Amygdala (tissue), 56 donors: ENCODE measurements at regions not wholly inside any gene's neighbourhood (a gene's known extent, or its start where the extent isn't known, plus 50 kb on each side); places are given as distances from the start of the nearest gene placed in this dataset.
"Not testable (repeated sequence)": the region's sequence is repeated elsewhere in the genome, so short reads cannot be mapped to it uniquely, and the experiment has no call there.

Experiments used
- DNase-seq, 56 donors: peaks; one replicate each; lab custom pipeline; 2025; lab: John Stamatoyannopoulos, UW

DNA sequence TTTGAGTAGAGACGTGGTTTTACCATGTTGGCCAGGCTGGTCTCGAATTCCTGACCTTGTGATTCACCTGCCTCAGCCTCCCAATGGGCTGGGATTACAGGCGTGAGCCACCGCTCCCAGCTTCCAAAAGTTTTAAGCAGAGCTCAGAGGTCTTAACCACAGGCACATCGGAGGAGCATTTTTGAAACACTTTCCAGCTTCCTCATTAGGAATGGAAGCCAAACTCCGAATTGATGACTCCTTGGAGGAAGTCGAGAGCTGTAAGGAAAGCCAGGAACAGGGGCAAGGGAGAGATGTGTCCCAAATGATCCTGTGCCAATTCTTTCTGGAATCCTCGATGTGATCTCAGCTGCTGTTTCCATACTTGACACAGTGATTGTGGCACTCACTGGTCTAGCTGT lies 56.2 kb upstream of the CCZ1B start:
- DNase-seq: not testable (repeated sequence)

DNA sequence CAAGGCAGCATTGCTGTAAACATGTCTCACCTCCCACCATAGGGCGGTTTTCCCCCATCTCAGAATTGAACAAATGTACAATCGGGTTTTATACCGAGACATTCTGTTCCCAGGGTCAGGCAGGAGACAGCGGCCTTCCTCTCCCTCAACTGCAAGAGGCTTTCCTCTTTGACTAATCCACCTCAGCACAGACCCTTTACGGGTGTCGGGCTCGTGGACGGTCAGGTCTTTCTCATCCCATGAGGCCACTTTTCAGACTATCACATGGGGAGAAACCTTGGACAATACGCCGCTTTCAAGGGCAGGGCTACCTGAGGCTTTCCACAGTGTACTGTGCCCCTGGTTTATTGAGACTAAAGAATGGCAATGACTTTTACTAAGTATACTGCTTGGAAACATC lies 57.7 kb upstream of the CCZ1B start:
- DNase-seq: not testable (repeated sequence)

DNA sequence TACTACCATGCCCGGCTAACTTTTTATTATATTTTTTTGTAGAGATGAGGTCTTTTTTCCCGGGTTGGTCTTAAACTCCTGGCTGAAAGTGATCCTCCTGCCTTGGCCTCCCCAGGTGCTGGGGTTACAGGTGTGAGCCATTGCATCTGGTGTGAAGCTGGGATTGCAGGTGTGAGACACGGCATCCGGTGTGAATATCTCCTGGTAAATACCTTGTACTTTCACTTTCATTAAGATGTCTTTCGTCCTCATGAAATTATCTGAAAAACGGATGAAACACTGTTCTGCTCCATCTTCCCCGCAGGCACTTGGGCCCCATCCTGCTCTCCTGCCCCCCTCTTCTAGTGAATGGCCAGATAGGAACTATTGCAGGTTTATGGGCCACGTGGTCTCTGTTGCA lies 60.1 kb upstream of the CCZ1B start:
- DNase-seq: no peak

DNA sequence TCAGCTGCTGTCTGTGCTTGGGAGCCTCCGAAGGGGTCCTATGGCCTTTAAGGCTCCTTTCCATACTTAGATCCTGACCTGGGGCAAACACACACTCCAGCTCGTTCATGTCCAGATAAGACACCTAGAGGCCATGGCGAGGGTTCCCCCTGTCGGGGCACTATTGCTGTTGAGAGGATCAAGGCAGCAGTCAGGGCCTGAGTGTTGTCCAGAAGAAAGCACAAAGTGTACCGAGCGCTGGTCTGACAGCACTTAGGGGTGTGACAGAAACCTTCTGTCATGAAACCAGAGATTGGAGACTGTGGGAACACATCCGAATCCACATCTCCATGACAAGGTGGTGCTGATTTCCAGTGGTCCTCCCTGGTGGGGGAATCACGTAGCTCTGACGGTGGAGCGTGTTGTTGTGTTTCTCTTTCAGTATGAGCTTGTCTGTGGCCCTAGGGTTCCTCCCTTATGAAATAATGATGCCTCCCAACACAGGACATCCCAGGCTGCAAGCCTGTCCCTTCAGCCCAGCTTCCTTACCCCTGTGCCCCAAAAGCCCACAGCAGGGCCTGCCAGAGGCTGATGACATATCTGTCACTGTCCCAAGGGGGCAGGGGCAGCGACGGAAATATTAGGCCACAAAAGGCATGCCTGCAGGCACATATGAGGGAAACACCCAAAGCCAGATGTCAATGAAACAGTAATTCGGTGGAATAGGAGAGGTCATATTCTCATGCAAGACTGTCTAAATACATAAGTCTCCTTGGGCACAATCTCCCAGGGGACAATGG lies 62.4 kb upstream of the CCZ1B start:
- not testable (repeated sequence) for DNase-seq

DNA sequence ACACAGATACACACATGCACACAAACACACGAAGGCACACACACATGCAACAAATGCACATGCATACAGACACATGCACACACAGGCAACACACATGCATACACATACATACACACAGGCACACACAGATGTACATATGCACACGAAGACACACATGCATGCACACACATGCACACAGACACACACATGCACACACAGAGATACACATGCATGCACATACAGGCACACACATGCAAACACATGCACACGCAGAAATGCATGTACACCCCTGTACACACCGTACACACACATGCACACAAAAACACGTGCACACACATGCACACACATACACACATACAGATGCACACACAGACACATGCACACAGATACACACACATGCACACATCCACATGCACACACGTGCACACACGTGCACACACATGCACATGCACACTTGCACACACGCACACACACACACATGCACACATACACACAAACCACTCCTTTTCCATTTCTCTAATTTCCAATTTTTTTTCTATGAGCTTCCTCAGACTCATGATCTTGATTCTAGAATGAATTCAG lies 63.3 kb upstream of the CCZ1B start:
- DNase-seq: no peak

DNA sequence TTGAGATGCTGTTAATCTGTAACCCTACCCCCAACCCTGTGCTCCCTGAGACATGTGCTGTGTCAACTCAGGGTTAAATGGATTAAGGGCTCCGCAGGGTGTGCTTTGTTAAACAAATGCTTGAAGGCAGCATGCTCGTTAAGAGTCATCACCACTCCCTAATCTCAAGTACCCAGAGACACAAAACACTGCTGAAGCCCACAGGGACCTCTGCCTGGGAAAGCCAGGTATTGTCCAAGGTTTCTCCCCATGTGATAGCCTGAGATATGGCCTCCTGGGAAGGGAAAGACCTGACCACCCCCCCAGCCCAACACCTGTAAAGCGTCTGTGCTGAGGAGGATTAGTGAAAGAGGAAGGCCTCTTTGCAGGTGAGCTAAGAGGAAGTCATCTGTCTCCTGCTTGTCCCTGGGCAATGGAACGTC lies 76.0 kb upstream of the CCZ1B start:
- DNase-seq: not testable (repeated sequence)

DNA sequence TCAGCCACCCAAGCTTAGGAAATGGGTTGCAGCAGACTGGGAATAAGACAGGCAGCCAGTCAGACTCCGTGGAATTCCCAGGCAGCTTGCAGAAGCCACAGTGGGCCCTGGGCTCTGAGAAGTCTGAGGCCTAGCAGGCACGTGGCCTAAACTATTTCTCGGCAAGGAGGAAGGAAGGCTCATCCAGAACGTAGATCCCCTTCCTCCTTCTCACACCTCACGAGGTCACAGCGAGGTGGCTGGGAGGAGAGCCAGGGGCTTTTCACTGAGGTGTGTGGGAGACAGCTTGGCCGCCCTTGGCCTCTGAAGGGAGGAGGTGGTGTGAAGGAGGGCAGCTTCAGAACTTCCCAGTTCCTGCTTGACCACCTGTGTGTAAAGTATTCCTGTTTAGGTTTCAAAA lies 77.2 kb upstream of the CCZ1B start:
- not testable (repeated sequence) for DNase-seq

DNA sequence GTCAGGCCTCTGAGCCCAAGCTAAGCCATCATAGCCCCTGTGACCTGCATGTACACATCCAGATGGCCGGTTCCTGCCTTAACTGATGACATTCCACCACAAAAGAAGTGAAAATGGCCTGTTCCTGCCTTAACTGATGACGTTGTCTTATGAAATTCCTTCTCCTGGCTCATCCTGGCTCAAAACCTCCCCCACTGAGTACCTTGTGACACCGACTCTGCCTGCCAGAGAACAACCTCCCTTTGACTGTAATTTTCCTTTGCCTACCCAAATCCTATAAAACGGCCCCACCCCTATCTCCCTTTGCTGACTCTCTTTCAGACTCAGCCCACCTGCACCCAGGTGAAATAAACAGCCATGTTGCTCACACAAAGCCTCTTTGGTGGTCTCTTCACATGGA lies 77.7 kb upstream of the CCZ1B start:
- DNase-seq: not testable (repeated sequence)

DNA sequence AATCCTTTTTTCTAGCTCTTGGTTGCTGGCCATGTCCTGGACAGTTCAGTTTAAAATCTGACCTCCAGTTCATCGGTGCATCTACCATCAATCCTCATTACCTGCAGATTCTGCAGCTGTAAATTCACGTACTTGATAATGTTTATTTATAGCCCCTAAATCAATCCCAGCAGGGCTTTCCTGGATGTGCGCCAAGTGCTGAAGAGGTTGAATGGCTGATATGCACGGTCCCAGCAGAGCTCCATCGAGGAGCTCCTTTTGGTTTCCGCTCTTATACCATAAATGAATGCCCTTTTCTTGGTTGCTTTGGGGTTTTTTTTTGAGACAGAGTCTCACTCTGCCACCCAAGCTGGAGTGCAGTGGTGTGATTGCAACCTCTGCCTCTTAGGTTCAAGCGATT lies 91.2 kb upstream of the CCZ1B start:
- no peak for DNase-seq

DNA sequence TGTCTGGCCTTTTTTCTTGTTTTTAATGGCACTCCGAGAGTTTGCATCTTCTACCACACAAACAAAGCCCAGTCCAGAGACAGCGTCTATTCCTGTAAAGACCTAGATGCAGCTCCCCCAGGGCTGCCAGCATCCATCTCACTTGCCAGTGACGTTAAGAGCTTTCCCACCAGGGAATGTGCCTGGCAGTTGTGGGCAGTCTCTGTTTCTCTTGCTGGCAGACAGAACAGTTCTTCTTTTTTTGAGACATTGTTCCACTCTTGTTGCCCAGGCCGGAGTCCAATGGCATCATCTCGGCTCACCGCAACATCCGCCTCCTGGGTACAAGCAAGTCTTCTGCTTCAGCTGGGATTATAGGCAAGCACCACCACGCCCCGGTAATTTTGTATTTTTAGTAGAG lies 93.1 kb upstream of the CCZ1B start:
- DNase-seq: peak in 2 of 56 donors; percentile 3 to 28

DNA sequence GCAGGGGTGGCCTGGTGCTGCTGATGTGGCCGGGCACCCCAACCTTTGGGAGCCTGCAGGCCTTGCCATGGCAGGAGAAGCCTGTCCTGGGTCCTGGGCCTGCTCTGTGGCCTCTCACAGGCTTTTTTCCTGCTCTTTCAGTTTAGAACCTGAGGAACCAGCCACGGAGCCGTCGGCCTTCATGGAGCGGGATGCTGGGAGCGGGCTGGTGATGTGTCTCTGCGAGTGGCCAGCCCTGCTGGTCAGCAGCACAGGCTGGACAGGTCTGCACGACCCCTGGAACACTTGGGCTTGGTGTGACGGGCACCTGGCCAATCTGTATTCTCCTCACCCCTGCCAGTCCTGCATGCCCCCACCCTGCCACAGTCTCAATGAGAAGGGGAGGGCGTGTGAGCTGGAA lies 98.4 kb upstream of the CCZ1B start:
- DNase-seq: not testable (repeated sequence)

DNA sequence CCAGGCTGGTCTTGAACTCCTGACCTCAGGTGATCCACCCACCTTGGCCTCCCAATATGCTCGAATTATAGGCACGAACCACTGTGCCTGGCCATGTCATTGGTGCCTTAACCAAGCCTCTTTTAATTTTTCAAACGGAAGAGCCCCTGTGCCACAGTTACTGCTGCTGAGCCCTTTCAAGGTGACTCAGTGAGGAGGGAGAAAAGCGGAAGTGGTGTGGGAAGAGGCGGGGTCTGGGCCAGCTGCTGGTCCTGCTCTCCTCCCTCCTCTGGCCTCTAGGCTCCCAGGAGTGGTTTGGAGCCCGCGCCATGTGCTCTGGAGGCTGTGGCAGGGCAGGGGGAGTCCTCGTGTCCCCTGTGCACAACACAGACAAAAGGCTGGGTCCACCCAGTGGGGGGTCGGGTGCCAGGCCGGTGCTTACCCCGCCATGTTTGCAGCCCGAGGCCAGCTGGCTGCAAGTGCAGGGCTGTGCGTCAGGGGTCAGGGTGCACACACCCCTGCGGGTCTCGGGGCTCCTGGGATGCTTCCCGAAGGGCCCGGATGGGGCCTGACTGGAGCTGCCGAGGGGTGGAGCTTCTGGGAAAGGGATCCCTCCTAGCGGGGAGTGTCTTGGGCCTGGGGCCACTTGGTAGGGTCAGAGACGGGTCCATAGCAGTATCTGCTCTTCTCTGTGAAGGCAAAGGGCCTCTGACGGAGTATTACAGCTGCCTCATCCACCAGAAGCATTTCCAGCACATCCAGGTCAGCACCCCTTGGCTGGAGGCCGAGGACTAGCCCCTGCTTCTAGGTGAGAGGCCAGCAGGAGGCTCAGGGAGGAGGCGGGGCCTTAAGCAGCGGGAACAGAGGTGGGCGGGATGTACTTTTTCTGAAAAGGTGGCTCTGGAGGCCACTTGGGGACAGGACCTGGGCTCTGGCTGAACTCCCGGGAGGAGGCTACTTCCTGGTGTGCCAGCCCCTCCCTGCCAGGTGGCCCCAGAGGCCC lies 100.4 kb upstream of the CCZ1B start:
- DNase-seq: not testable (repeated sequence)

DNA sequence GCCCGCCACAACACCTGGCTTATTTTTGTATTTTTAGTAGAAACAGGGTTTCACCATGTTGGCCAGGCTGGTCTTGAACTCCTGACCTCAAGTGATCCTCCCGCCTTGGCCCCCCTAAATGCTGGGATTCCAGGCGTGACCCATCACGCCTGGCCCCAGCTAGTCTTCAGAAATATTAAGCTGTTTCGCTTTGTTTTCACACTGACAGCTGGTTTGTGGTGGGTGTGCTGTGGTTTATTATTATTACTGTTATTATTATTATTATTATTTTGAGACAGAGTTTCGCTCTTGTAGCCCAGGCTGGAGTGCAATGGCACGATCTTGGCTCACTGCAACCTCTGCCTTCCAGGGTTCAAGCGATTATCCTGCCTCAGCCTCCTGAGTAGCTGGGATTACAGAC lies 101.6 kb upstream of the CCZ1B start:
- not testable (repeated sequence) for DNase-seq

DNA sequence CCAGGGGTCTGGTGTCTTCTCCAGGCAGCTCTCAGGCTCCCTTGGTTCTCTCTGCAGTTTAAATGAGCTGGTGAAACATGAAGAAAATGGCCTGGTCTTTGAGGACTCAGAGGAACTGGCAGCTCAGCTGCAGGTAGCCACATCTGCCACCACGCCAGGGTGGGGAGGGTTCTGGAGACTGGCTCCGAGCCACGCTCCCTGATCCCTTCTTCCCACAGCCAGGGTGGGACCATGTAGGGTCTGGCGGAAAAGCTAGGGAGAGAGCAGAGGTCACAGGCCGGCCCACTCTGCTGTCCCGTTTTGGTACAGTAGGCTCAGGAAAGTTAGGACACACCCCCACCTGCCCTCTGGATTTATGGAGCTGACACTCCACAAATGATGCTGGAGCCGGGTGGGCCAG lies 103.5 kb upstream of the CCZ1B start:
- DNase-seq: not testable (repeated sequence)

DNA sequence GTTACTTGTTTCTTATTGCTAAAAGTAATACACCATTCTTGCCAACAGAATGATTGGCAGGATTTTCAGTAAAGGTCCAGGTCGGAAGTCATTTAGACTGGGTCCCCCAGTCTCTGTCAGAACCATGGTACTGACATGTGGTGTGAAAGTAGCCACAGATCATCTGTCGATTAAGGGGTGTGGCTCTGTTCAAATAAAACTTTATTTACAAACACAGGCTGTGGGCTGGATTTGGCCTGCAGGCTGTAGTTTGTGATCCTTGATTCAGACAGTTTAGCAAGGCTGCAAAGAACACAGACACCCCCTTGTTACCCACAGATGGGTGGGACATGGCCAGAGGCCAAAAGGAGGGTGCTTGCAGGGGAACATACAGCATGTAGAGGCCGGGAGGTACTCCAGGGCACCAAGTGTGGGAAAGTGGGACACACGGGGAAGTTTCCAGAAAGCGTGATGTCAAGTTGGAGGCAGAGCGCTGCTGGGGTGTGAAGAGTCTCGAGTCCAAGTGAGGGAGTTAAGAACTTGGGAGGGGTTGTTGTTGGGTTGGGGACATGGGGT lies 104.1 kb upstream of the CCZ1B start:
- peak in 1 of 56 donors; percentile 1 for DNase-seq

DNA sequence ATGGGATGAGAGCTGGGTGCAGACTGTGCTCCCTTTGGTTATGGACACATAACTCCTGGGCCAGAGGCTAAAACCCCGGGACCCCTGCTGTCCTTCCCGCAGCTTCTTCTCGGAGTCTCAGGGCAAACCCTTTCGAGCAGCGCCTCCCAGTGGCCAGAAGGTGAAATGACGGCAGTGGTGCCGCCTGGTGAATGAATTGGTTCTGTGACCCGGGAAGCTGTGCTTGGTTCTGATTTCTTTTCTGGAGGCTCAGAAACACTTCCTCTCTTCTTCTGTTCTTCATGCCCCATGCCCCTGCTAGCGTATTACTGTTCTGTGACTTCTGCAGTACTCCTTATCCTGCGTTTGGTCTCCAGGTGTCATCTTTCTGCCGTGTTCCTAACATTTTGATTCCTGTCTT lies 104.7 kb upstream of the CCZ1B start:
- DNase-seq: peak in 12 of 56 donors; percentile 3 to 77 (median 30)

DNA sequence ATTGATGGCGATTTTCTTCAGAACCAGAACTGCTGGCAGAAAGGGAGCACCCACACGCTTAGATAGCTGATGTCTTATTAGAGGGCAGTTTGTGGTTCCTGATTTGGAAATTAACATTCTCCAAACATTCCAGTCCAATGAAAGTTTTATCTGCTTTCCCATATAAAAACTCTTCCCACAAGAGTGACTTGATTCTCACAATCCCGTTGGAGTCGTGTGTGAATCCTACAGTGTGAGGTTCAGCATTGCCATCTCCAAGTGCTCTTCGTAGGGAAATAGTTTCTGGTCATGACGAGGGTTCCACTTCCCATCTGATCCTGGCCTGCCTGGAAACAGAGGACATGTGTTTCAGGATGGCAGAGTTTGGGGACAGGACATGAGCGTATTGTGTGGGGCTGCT lies 105.4 kb upstream of the CCZ1B start:
- not testable (repeated sequence) for DNase-seq

DNA sequence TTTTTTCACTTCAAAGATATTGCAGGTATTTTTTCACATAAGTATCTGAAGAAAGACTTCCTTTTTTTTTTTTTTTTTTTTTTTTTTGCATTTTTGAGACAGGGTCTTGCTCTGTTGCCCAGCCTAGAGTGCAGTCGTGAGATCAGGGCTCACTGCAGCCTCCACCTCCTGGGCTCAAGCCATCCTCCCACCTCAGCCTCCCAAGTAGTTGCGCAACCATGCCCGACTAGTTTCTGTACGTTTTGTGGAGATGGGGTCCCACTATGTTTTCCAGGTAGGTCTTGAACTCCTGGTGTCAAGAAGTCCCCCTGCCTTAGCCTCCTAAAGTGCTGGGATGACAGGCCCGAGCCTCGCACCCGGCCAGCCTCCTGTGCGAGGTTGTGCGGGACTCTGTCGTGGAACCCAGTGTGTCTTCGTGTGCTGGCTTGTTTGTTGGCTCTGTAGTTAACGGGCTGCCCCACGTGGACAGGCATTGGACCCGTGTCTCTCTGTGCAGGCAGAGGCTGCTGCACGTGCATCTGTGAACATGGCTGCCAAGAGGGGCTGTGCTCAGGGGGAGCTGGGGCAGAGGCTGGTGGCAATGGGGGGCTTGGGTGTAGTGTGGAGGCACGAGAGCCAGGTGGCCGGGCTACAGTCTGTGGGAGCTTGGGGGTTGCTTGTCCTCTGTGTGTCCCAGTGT lies 108.0 kb upstream of the CCZ1B start:
- not testable (repeated sequence) for DNase-seq

DNA sequence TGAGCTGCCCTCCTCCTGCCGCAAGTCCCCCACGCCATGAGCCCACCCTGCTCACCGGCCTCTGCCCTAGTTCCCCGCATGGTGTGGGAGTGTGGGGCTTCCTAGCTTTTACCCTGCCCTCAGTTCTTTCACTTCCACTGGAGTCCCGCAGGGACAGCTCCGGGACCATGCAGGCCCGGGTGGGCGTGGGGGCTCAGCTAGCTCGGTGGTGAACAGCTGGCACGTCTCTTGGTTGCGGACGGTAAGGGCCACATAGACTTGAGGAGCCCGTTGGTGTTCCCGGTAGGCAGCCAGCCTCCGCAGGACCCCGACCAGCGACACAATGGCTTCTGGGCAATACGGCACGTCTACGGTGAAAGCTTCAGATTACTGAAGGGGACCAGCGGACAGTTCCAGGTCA lies 108.9 kb upstream of the CCZ1B start:
- DNase-seq: no peak

DNA sequence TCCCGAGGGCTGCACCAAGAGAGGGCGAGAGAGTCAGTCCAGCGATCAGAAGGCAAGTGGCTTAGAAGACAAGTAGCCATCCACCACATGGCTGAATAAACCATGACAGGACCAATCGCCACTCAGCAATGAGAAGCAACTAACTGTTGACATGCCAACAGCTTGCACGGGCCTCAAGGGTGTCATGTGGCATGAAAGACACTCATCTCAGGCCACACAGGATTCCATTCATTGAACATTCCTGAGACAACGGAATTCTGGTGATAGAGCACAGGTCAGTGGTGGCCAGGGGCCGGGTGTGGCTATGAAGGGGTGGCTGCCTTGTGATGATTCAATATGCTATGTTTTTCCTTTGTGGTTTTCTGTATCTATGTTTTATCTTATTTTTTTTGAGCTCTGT lies 110.6 kb upstream of the CCZ1B start:
- DNase-seq: not testable (repeated sequence)
